A549 (cell line): ENCODE measurements at regions not wholly inside any gene's neighbourhood (a gene's known extent, or its start where the extent isn't known, plus 50 kb on each side); places are given as distances from the start of the nearest gene placed in this dataset.

Experiments used
- ATAC-seq, 2 experiments: fragments of 200-7000 bp in 1 of 2; fragments of >200 bp in 1 of 2; cut with Nextera tagmentation in 1 of 2; cut with Tn5 transposase in 1 of 2; 3 replicates each; pipeline versions ENCODE4 v1.8.0 to v1.9.1; 2018 to 2020; ENCODE audit warnings: mild to moderate bottlenecking in 1 of 2, moderate library complexity in 1 of 2
- CTCF ChIA-PET: fragments of 300-600 bp; sonication (Branson Sonifier 250); formaldehyde crosslinking; extraction: SDS; loops from one replicate; lab custom pipeline; 2021; ENCODE audit warnings: antibody characterized with exemption, inconsistent platforms; lab: Yijun Ruan, JAX
- POLR2A ChIA-PET: fragments of 350-600 bp; formaldehyde crosslinking; extraction: SDS; loops from one replicate; lab custom pipeline; 2021; ENCODE audit warnings: antibody characterized with exemption, inconsistent platforms; lab: Yijun Ruan, JAX
- DNase-seq, 2 experiments: peaks; one replicate each; pipeline versions ENCODE4 v3.0.0 to v3.0.0-alpha.2; 2011 to 2016; ENCODE audit warnings: low read depth in 1 of 2, low spot score in 1 of 2
- FAIRE-seq: peaks from 2 replicates; lab custom pipeline; 2011; peaks lifted over from hg19 to GRCh38; lab: Jason Lieb, UNC
- H3K27ac ChIP-seq, 2 experiments: fragments of >200 bp; sonication (Bioruptor Twin); formaldehyde crosslinking; 3 replicates each; pipeline ENCODE4 v1.5.1; 2016 to 2017
- H3K4me1 ChIP-seq: fragments of >200 bp; sonication (Bioruptor Twin); formaldehyde crosslinking; 3 replicates; pipeline ENCODE4 v1.6.1; 2016
- H3K4me2 ChIP-seq: fragments of >200 bp; sonication (Bioruptor Twin); formaldehyde crosslinking; 3 replicates; pipeline ENCODE4 v1.6.1; 2016
- H3K4me3 ChIP-seq: fragments of >200 bp; sonication (Bioruptor Twin); formaldehyde crosslinking; 3 replicates; pipeline ENCODE4 v1.5.1; 2016
- H3K9me3 ChIP-seq: fragments of >200 bp; sonication (Bioruptor Twin); formaldehyde crosslinking; 3 replicates; pipeline ENCODE4 v1.6.1; 2016
- CBX8 ChIP-seq: fragments of 200-600 bp; sonication (generic); IDR thresholded peaks from 2 replicates; pipeline ENCODE4 v1.6.1; 2016
- CEBPB ChIP-seq, 2 experiments: fragments of >200 bp in 1 of 2; sonication (Bioruptor Twin) in 1 of 2; formaldehyde crosslinking in 1 of 2; IDR thresholded peaks; 2 replicates each; pipeline ENCODE4 v1.6.1; 2012 to 2016
- CTCF ChIP-seq: fragments of >200 bp; sonication (Bioruptor Twin); formaldehyde crosslinking; IDR thresholded peaks from 3 replicates; pipeline ENCODE4 v1.5.1; 2016
- EHF ChIP-seq: fragments of 250-450 bp; sonication (Bioruptor Pico); IDR thresholded peaks from 2 replicates; pipeline ENCODE4 v1.5.0; 2020; ENCODE audit warnings: mild to moderate bottlenecking
- EHMT2 ChIP-seq: fragments of 200-600 bp; sonication (generic); IDR thresholded peaks from 2 replicates; pipeline ENCODE4 v1.6.1; 2016; ENCODE audit warnings: antibody characterized with exemption, low read depth, mild to moderate bottlenecking, moderate library complexity
- EP300 ChIP-seq, 2 experiments: fragments of >200 bp; sonication (Bioruptor Twin); formaldehyde crosslinking; IDR thresholded peaks; 2 replicates in 1 of 2; 3 replicates in 1 of 2; pipeline ENCODE4 v1.6.1; 2016 to 2017
- ESRRA ChIP-seq: fragments of 150-350 bp; IDR thresholded peaks from 2 replicates; pipeline ENCODE4 v1.6.1; 2014; ENCODE audit warnings: mild to moderate bottlenecking, low read length, borderline replicate concordance
- FOSL2 ChIP-seq, 2 experiments: fragments of 450-650 bp in 1 of 2; fragments of >200 bp in 1 of 2; sonication (Bioruptor Twin) in 1 of 2; formaldehyde crosslinking; IDR thresholded peaks; 2 replicates each; pipeline versions ENCODE4 v1.5.0 to v1.6.1; 2016 to 2020; ENCODE audit warnings: mild to moderate bottlenecking in 1 of 2, moderate library complexity in 1 of 2
- HES2 ChIP-seq: fragments of >200 bp; sonication (Bioruptor Twin); formaldehyde crosslinking; IDR thresholded peaks from 2 replicates; pipeline ENCODE4 v1.6.1; 2016
- HOXA7 ChIP-seq: fragments of 250-450 bp; sonication (Bioruptor Pico); IDR thresholded peaks from 2 replicates; pipeline ENCODE4 v1.5.0; 2020; ENCODE audit warnings: mild to moderate bottlenecking, moderate library complexity
- HOXB5 ChIP-seq: fragments of 250-450 bp; sonication (Bioruptor Pico); IDR thresholded peaks from 2 replicates; pipeline ENCODE4 v1.5.0; 2020; ENCODE audit warnings: mild to moderate bottlenecking, moderate library complexity
- JUNB ChIP-seq: fragments of >200 bp; sonication (Bioruptor Twin); formaldehyde crosslinking; IDR thresholded peaks from 2 replicates; pipeline ENCODE4 v1.6.1; 2016
- KDM1A ChIP-seq: fragments of 200-600 bp; sonication (generic); IDR thresholded peaks from 2 replicates; pipeline ENCODE4 v1.6.1; 2016; ENCODE audit warnings: low read depth, mild to moderate bottlenecking
- MAFK ChIP-seq: fragments of 450-650 bp; IDR thresholded peaks from 2 replicates; pipeline ENCODE4 v1.6.1; 2014; ENCODE audit not compliant: partially characterized antibody
- MAX ChIP-seq: IDR thresholded peaks from 2 replicates; pipeline ENCODE4 v1.6.1; 2012
- POLR2AphosphoS2 ChIP-seq: conservative IDR thresholded peaks from 2 replicates; pipeline ENCODE4 v1.6.1; 2012; ENCODE audit warnings: low read length, improper control_type of control experiment, inconsistent platforms
- RAD21 ChIP-seq, 2 experiments: fragments of >200 bp in 1 of 2; sonication (Bioruptor Twin) in 1 of 2; formaldehyde crosslinking in 1 of 2; IDR thresholded peaks in 1 of 2; conservative IDR thresholded peaks in 1 of 2; 2 replicates in 1 of 2; 3 replicates in 1 of 2; pipeline ENCODE4 v1.6.1; 2012 to 2018; ENCODE audit warnings: inconsistent platforms in 1 of 2
- RCOR1 ChIP-seq: fragments of 150-350 bp; IDR thresholded peaks from 2 replicates; pipeline ENCODE4 v1.6.1; 2014; ENCODE audit warnings: antibody characterized with exemption, low read length, low read depth
- RFX5 ChIP-seq: fragments of 450-650 bp; IDR thresholded peaks from 2 replicates; pipeline ENCODE4 v1.7.1; 2014; ENCODE audit warnings: antibody characterized with exemption, mild to moderate bottlenecking, moderate library complexity
- SMC3 ChIP-seq: fragments of >200 bp; sonication (Bioruptor Twin); formaldehyde crosslinking; IDR thresholded peaks from 3 replicates; pipeline ENCODE4 v1.6.1; 2018; ENCODE audit warnings: inconsistent platforms
- ZNF302 ChIP-seq: fragments of 250-450 bp; sonication (Bioruptor Pico); IDR thresholded peaks from 2 replicates; pipeline ENCODE4 v1.9.0; 2021; ENCODE audit warnings: inconsistent platforms, mild to moderate bottlenecking, moderate library complexity
- WGBS: methylation state at CpG from one replicate; pipeline ENCODE4 v1.1.6; 2017; ENCODE audit errors: missing lambda C conversion rate; 5-methylcytosine and 5-hydroxymethylcytosine counted together

GRCh38 chr5:112549127-112549526, 130.1 kb upstream of the EPB41L4A start:
- CTCF ChIA-PET: interaction anchor here (0.9 to 8.3 kb wide), 3 partner anchors 209 to 1057 kb away, joined by 3 to 125 read pairs (median 5); no protein-coding TSS in a partner anchor

GRCh38 chr5:112549605-112550166, 130.6 kb upstream of the EPB41L4A start:
- Histone ChIP-seq H3K9me3 (no peaks in the 10 kb centered on the region), H3K4me2 (no peak overlapping the region), H3K4me3 (no peak overlapping the region), H3K27ac (no peak overlapping the region), H3K4me1 (peaks cover 7% of the 10 kb centered on the region; the same call in 1 of the 3 replicates)
- ChIA-PET CTCF (interaction anchor here (0.9 to 8.3 kb wide), 3 partner anchors 208 to 1056 kb away, joined by 3 to 125 read pairs (median 5); no protein-coding TSS in a partner anchor), POLR2A (no interaction called here)
- DNase-seq (no peak), ATAC-seq (no peak), FAIRE-seq (no peak)
- TF ChIP-seq CEBPB (IDR thresholded peaks at IDR 0.05): no peak
- TF ChIP-seq HOXA7 (CRISPR knock-in tag): no peak
- 19% methylated on average over 2 of the region's 2 CpGs for WGBS

More at GRCh38 chr5:112549127-112549526, 130.1 kb upstream of the EPB41L4A start:
- ATAC-seq (no peak), DNase-seq (no peak), FAIRE-seq (no peak)
- H3K27ac ChIP-seq: no peak overlapping the region
- peaks cover 7% of the 10 kb centered on the region; the same call in 1 of the 3 replicates for H3K4me1 ChIP-seq
- H3K9me3 ChIP-seq: no peaks in the 10 kb centered on the region
- H3K4me3 ChIP-seq: no peak overlapping the region
- WGBS: 35% methylated on average over 4 of the region's 4 CpGs
- POLR2A ChIA-PET: no interaction called here
- no peak overlapping the region for H3K4me2 ChIP-seq
- no peak for TF ChIP-seq HOXB5 (CRISPR knock-in tag)
- no peak for TF ChIP-seq MAX
- TF ChIP-seq JUNB: no peak
- TF ChIP-seq CBX8: no peak
- no peak for TF ChIP-seq RCOR1
- no peak for TF ChIP-seq MAFK
- no peak for TF ChIP-seq RFX5
- no peak for TF ChIP-seq EP300 (IDR thresholded peaks at IDR 0.05)
- no peak for TF ChIP-seq FOSL2 (IDR thresholded peaks at IDR 0.05)
- no peak for TF ChIP-seq FOSL2 (CRISPR knock-in tag; IDR thresholded peaks at IDR 0.05)
- TF ChIP-seq POLR2AphosphoS2: no peak
- TF ChIP-seq ZNF302 (CRISPR knock-in tag): no peak
- no peak for TF ChIP-seq KDM1A
- TF ChIP-seq EHMT2: no peak
- TF ChIP-seq EHF: no peak
- no peak for TF ChIP-seq HES2

- ATAC-seq: peak; percentile 78 to 88
- H3K27ac ChIP-seq: no peak overlapping the region
- TF ChIP-seq RAD21 (conservative IDR thresholded peaks at IDR 0.05 in 1 of 2, IDR thresholded peaks at IDR 0.05 in 1 of 2): peak; percentile 87 to 89
- TF ChIP-seq ESRRA: no peak
- TF ChIP-seq SMC3: peak; percentile 85
- peak; percentile 89 for TF ChIP-seq CTCF
- TF ChIP-seq, all 56 proteins: peak for 3
- H3K9me3 ChIP-seq: no peaks in the 10 kb centered on the region
- H3K4me2 ChIP-seq: no peak overlapping the region
- FAIRE-seq (peak; percentile 93), DNase-seq (peak; percentile 56 to 66)
- H3K4me3 ChIP-seq: no peak overlapping the region
- peaks cover 7% of the 10 kb centered on the region; the same call in 1 of the 3 replicates for H3K4me1 ChIP-seq
- ChIA-PET CTCF (interaction anchor here (0.6 to 8.3 kb wide), 49 partner anchors 9 to 1052 kb away, joined by 3 to 125 read pairs (median 4); partner anchors contain the start of genes APC and SRP19), POLR2A (no interaction called here)
- WGBS: 24% methylated on average over 5 of the region's 5 CpGs
Measured at GRCh38 chr5:112551419-112552032, 132.4 kb upstream of the EPB41L4A start.
